H9 (cell line): ENCODE measurements at regions not wholly inside any gene's neighbourhood (a gene's known extent, or its start where the extent isn't known, plus 50 kb on each side); places are given as distances from the start of the nearest gene placed in this dataset.

ENCODE experiments used
- DNase-seq: peaks from one replicate; pipeline ENCODE4 v3.0.0-alpha.2; 2017
- H2AFZ ChIP-seq: one replicate; pipeline ENCODE4 v1.6.1; 2013; ENCODE audit warnings: mild to moderate bottlenecking, low read length, control low read depth, moderate library complexity
- H2AK5ac ChIP-seq: 2 replicates; pipeline ENCODE4 v1.6.1; 2013; ENCODE audit warnings: low read length, control low read depth, mixed read lengths; ENCODE audit not compliant: insufficient read length
- H2BK120ac ChIP-seq: one replicate; pipeline ENCODE4 v1.6.1; 2013; ENCODE audit warnings: low read depth, mild to moderate bottlenecking, low read length, control low read depth, inconsistent platforms; ENCODE audit not compliant: poor library complexity, severe bottlenecking
- H2BK12ac ChIP-seq: 2 replicates; pipeline ENCODE4 v1.6.1; 2013; ENCODE audit warnings: low read length, control low read depth, mixed read lengths, low read depth; ENCODE audit not compliant: insufficient read length
- H2BK15ac ChIP-seq: 2 replicates; pipeline ENCODE4 v1.6.1; 2013; ENCODE audit warnings: low read depth, low read length, control low read depth
- H2BK20ac ChIP-seq: one replicate; pipeline ENCODE4 v1.6.1; 2013; ENCODE audit warnings: low read depth, mild to moderate bottlenecking, low read length, control low read depth, inconsistent platforms; ENCODE audit not compliant: poor library complexity, severe bottlenecking
- H2BK5ac ChIP-seq: 2 replicates; pipeline ENCODE4 v1.6.1; 2013; ENCODE audit warnings: low read length, control low read depth, mixed read lengths; ENCODE audit not compliant: insufficient read length
- H3K14ac ChIP-seq: 2 replicates; pipeline ENCODE4 v1.6.1; 2013; ENCODE audit warnings: low read length, control low read depth; ENCODE audit not compliant: insufficient read depth
- H3K18ac ChIP-seq: 2 replicates; pipeline ENCODE4 v1.6.1; 2013; ENCODE audit warnings: low read depth, mild to moderate bottlenecking, mixed read lengths, low read length, control low read depth; ENCODE audit not compliant: insufficient read length
- H3K23ac ChIP-seq: 2 replicates; pipeline ENCODE4 v1.6.1; 2013; ENCODE audit warnings: low read length, control low read depth, mixed read lengths, low read depth; ENCODE audit not compliant: insufficient read length
- H3K23me2 ChIP-seq: 2 replicates; pipeline ENCODE4 v1.6.1; 2013; ENCODE audit warnings: low read depth, mild to moderate bottlenecking, mixed read lengths, low read length, control low read depth; ENCODE audit not compliant: insufficient read length, poor library complexity, severe bottlenecking
- H3K27ac ChIP-seq: 2 replicates; pipeline ENCODE4 v1.5.1; 2013; ENCODE audit warnings: low read length, control low read depth, mixed read lengths, low read depth; ENCODE audit not compliant: insufficient read length
- H3K27me3 ChIP-seq: 2 replicates; pipeline ENCODE4 v1.6.1; 2013; ENCODE audit warnings: low read length, control low read depth, inconsistent platforms; ENCODE audit not compliant: insufficient read depth
- H3K4ac ChIP-seq: 2 replicates; pipeline ENCODE4 v1.6.1; 2013; ENCODE audit warnings: low read depth, mild to moderate bottlenecking, control low read depth, inconsistent platforms, low read length, moderate library complexity
- H3K4me1 ChIP-seq: 2 replicates; pipeline ENCODE4 v1.6.1; 2013; ENCODE audit warnings: low read length, control low read depth, inconsistent platforms; ENCODE audit not compliant: insufficient read depth
- H3K4me2 ChIP-seq: 2 replicates; pipeline ENCODE4 v1.6.1; 2013; ENCODE audit warnings: low read length, control low read depth, mixed read lengths; ENCODE audit not compliant: insufficient read length, insufficient read depth
- H3K56ac ChIP-seq: 2 replicates; pipeline ENCODE4 v1.6.1; 2013; ENCODE audit warnings: low read depth, mild to moderate bottlenecking, mixed read lengths, low read length, control low read depth; ENCODE audit not compliant: insufficient read length
- H3K79me1 ChIP-seq: 2 replicates; pipeline ENCODE4 v1.6.1; 2013; ENCODE audit warnings: low read depth, mild to moderate bottlenecking, moderate library complexity, low read length, control low read depth, inconsistent platforms; ENCODE audit not compliant: insufficient read depth, poor library complexity, severe bottlenecking
- H3K79me2 ChIP-seq: 2 replicates; pipeline ENCODE4 v1.6.1; 2013; ENCODE audit warnings: low read length, control low read depth, inconsistent platforms; ENCODE audit not compliant: insufficient read depth
- H3K9ac ChIP-seq: 2 replicates; pipeline ENCODE4 v1.6.1; 2013; ENCODE audit warnings: low read length, control low read depth, mixed read lengths; ENCODE audit not compliant: insufficient read length; ENCODE audit errors: extremely low read depth
- H3K9me3 ChIP-seq: one replicate; pipeline ENCODE4 v1.6.1; 2013; ENCODE audit warnings: low read depth, low read length, inconsistent platforms; ENCODE audit not compliant: control insufficient read depth
- H3T11ph ChIP-seq: one replicate; pipeline ENCODE4 v1.6.1; 2013; ENCODE audit warnings: mild to moderate bottlenecking, low read length, control low read depth, inconsistent platforms
- H4K20me1 ChIP-seq: one replicate; pipeline ENCODE4 v1.6.1; 2013; ENCODE audit not compliant: control insufficient read depth, insufficient read length, insufficient read depth
- H4K5ac ChIP-seq: 2 replicates; pipeline ENCODE4 v1.6.1; 2013; ENCODE audit warnings: low read depth, mild to moderate bottlenecking, mixed read lengths, low read length, control low read depth; ENCODE audit not compliant: insufficient read length
- H4K8ac ChIP-seq: replicated peaks from 2 replicates; pipeline ENCODE4 v1.6.1; 2013; ENCODE audit warnings: low read length, control low read depth, mixed read lengths, low read depth; ENCODE audit not compliant: insufficient read length
- H4K91ac ChIP-seq: 2 replicates; pipeline ENCODE4 v1.6.1; 2013; ENCODE audit warnings: low read depth, mild to moderate bottlenecking, moderate library complexity, mixed read lengths, low read length, control low read depth; ENCODE audit not compliant: insufficient read length
- H3K27ac Mint-ChIP-seq, 3 experiments: 2 replicates in 2 of 3; 3 replicates in 1 of 3; pipeline ENCODE4 v1.8.0; 2020 to 2021; ENCODE audit warnings: mixed read lengths in 3 of 3, mild to moderate bottlenecking in 1 of 3, moderate library complexity in 1 of 3
- H3K27me3 Mint-ChIP-seq: 2 replicates; pipeline ENCODE4 v1.8.0; 2021; ENCODE audit warnings: low read depth, mild to moderate bottlenecking, moderate library complexity, mixed read lengths
- H3K36me3 Mint-ChIP-seq, 3 experiments: 2 replicates in 2 of 3; 3 replicates in 1 of 3; pipeline ENCODE4 v1.8.0; 2020 to 2021; ENCODE audit warnings: low read depth in 3 of 3, mixed read lengths in 3 of 3; ENCODE audit not compliant: insufficient read depth in 1 of 3
- H3K4me1 Mint-ChIP-seq, 2 experiments: 2 replicates each; pipeline ENCODE4 v1.8.0; 2020; ENCODE audit warnings: mixed read lengths in 2 of 2
- H3K4me3 Mint-ChIP-seq, 2 experiments: 2 replicates in 1 of 2; 3 replicates in 1 of 2; pipeline ENCODE4 v1.8.0; 2020 to 2021; ENCODE audit warnings: mild to moderate bottlenecking in 2 of 2, mixed read lengths in 2 of 2, moderate library complexity in 1 of 2
- H3K9me3 Mint-ChIP-seq, 2 experiments: 2 replicates in 1 of 2; 3 replicates in 1 of 2; pipeline ENCODE4 v1.8.0; 2020; ENCODE audit warnings: mild to moderate bottlenecking in 2 of 2, mixed read lengths in 2 of 2, moderate library complexity in 1 of 2
- CTCF ChIP-seq: fragments of 200-600 bp; sonication (generic); conservative IDR thresholded peaks from 3 replicates; pipeline ENCODE4 v1.8.0; 2021; ENCODE audit warnings: antibody characterized with exemption, mild to moderate bottlenecking
- WGBS: extraction: QIAGEN DNeasy Blood & Tissue Kit; methylation state at CpG from one replicate; pipeline ENCODE4 v1.1.7; 2013; ENCODE audit warnings: missing lambda C conversion rate, low lambda C conversion rate, mixed read lengths; ENCODE audit not compliant: insufficient read length; ENCODE audit errors: extremely low coverage; 5-methylcytosine and 5-hydroxymethylcytosine counted together

- Histone ChIP-seq H3K23ac (no peak overlapping the region), H4K20me1 (no peaks in the 10 kb centered on the region), H2AFZ (no peak overlapping the region), H3K14ac (no peak overlapping the region), H3K4ac (no peak overlapping the region), H2BK12ac (no peak overlapping the region), H3K79me2 (no peaks in the 10 kb centered on the region), H3K23me2 (no peaks in the 10 kb centered on the region), H3K4me1 (no peaks in the 10 kb centered on the region), H3K9ac (no peak overlapping the region), H2BK15ac (no peak overlapping the region), H4K8ac (no peak overlapping the region), H2BK120ac (no peak overlapping the region), H4K5ac (no peak overlapping the region), H3K27ac (no peak overlapping the region), H3T11ph (no peak overlapping the region), H3K79me1 (no peaks in the 10 kb centered on the region), H3K4me2 (no peak overlapping the region), H2AK5ac (no peak overlapping the region), H3K9me3 (no peaks in the 10 kb centered on the region), H3K27me3 (no peaks in the 10 kb centered on the region), H2BK5ac (no peak overlapping the region), H2BK20ac (no peak overlapping the region), H3K18ac (no peak overlapping the region), H3K56ac (no peak overlapping the region), H4K91ac (no peak overlapping the region)
- H3K27me3 Mint-ChIP-seq, result no peaks in the 10 kb centered on the region
- WGBS, result no CpG with 5 or more reads among the region's 4 CpGs
- peaks cover 0 to 5% of the 10 kb centered on the region in 2 experiments; a peak in 1 of 4 replicates for H3K4me1 Mint-ChIP-seq
- H3K9me3 Mint-ChIP-seq, result peaks cover 1 to 8% of the 10 kb centered on the region in 2 experiments
- DNase-seq, result no peak
- peaks cover 0 to 1% (median 0%) of the 10 kb centered on the region in 3 experiments; a peak in 3 of 7 replicates for H3K36me3 Mint-ChIP-seq
- H3K4me3 Mint-ChIP-seq, result no peak overlapping the region
- TF ChIP-seq CTCF, result no peak
- no peak overlapping the region for H3K27ac Mint-ChIP-seq
Measured at GRCh38 chr5:179488975-179489374, 61.4 kb upstream of the RUFY1 start.
